ENCODE measurements at regions not wholly inside any gene's neighbourhood (a gene's known extent, or its start where the extent isn't known, plus 50 kb on each side); places are given as distances from the start of the nearest gene placed in this dataset.

- DNase-seq = no peak
Observed at GRCh38 chr14:44142006-44142405, 365.1 kb downstream of the FSCB start.

GRCh38 chr14:44135972-44136371 is 371.1 kb downstream of the FSCB start:
- DNase-seq = no peak

- DNase-seq = no peak
Observed at GRCh38 chr14:44131861-44132260, 375.2 kb downstream of the FSCB start.

GRCh38 chr14:44113769-44114730 is 393.0 kb downstream of the FSCB start:
- DNase-seq = no peak

DNA sequence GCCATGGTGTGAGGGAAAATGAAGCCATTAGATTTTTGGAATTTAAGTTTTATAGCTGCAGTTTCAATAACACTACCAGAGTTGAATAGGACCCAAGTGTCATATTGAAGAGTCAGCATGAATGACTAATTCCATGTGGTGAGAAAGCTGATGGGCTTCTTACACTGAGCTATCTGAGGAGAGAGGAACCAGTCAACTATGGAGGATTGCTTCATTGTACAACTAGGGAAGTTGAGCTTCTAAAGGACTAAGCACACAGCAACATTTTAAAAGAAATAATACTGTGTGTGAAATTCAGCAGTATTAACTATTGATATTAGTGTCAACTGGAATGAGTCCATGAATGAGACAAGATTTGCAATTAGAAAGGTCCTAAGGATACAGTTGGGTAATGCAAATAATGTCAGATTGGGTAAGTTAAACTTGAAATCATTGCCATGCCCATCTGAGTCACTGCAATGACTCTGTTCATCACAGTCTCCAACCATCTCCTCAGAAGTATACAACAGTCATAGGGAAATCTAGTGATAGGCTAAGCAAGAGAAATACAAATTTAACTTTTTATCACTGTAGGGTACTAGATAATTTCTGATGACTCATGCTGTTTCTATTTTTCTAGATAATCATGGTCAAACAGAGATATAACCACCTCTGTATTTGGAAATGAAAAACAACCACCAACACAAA is 394.2 kb downstream of the FSCB start:
- DNase-seq = no peak

DNA sequence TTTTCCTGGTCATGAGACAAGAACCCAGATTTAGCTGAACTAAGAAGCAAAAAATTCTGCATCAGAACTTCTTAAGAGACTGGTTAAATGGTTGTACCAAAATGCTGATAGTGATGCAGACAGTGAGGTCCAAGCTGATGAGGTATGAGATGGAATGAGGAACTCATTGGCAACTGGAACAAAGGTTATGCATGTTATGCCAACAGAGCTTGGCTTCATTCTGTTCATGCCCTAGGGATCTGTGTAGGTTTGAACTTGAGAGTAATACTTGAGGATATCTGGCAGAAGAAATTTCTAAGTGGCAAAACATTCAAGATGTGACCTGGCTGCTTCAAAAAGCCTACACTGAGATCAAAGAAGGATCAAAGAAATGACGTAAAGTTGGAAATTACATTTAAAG is 398.0 kb downstream of the FSCB start:
- no peak for DNase-seq

DNA sequence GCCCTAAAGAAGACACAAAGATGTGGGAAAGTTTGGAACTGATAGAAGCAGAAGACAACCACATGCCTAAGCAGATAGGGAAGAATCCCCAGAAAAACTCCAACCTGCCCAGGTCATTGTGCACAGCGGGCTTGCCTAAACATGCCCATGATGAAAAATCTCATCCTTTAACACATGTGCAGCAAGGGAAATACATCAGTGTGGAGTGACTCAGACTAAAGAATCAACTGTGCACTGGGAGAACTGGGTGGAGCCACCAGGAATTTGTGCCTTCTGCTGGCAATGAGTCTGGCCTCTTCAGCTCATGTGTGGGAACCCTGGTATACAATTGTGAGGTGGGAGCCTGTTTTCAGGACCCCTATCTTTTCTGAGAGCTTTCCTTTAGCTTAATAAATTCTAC is 398.5 kb downstream of the FSCB start:
- no peak for DNase-seq

- no peak for DNase-seq
Observed at GRCh38 chr14:44107156-44107555, 399.9 kb downstream of the FSCB start.

- DNase-seq = no peak
Observed at GRCh38 chr14:44099743-44100488, 407.2 kb downstream of the FSCB start.

DNA sequence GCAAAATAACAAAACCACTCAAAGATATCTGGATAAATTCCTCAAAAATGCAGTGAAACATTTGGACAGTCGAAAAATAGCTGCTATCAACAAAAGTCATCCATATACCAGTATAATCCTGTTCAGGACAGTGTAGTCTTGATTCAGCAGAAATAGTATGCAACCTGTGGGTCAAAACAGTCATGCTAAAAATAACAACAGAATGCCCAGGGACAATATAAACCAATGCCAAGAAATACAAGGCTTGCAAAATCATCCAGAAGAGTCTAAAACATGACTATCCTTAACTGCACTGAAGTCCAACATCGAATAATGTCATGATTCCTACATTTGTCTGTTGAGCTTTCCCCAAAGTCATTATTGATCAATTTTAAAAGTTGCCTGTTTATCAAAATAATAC is 425.9 kb downstream of the FSCB start:
- no peak for DNase-seq

GRCh38 chr14:44070046-44070445 is 437.0 kb downstream of the FSCB start:
- DNase-seq = no peak

- no peak for DNase-seq
Observed at GRCh38 chr14:44053422-44053821, 453.7 kb downstream of the FSCB start.

DNA sequence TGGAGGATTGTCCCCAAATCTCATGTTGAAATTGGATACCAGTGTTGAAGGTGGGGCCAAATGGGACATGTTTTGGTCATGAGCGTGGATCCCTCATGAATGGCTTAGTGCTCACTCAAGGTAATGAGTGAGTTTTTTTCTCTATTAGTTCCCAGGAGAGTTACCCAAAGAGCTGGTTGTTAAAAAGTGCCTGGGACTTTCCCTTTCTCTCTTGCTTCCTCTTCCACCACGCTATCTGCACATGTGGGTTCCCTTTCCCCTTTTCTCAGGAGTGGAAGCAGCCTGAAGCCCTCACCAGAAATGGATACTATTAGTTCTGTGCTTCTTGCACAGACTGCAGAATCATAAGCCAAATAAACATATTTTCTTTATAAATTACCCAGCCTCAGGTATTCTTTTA is 465.4 kb downstream of the FSCB start:
- DNase-seq = no peak

DNA sequence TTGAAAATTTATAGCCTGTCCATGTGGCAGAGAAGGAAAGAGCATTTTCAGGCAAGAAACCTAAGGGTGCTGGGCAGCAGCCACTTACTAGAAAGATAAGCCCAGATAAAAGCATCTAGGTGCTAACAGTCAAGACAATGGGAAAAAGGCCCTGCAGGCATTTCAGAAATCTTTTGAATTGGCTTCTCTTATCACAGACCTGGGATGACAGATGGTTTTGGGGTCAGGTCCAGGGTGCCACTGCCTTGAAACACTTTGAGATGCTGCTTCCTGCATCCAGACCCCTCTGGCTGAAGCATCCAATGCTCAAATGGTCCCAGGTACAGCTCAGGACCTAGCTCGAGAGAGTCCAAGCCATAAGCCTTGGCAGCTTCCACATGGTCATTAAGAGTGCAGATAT is 466.5 kb downstream of the FSCB start:
- DNase-seq = no peak

DNA sequence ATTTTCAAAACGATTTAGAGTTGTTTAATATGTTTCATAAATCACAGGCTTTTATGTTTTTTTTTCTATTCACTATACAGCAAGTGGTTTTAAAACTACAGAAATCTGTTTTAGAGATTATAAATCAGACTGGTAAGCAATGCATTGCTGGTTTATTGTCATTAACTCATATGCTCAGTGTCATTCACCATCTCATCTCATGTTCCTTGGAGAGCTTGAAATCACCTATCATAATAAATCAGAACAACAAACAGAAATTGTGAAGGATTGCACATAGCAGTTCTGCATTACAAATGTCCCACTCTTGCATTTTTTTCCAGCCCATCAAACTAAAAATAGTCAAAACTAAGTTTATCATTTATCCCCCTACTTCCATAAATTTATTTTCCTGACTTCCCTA is 470.8 kb downstream of the FSCB start:
- no peak for DNase-seq

- no peak for DNase-seq
Observed at GRCh38 chr14:44035707-44036106, 471.4 kb downstream of the FSCB start.

- DNase-seq = no peak
Observed at GRCh38 chr14:44030831-44031383, 476.2 kb downstream of the FSCB start.

GRCh38 chr14:44029933-44030332 is 477.1 kb downstream of the FSCB start:
- no peak for DNase-seq

- no peak for DNase-seq
Observed at GRCh38 chr14:44027397-44027796, 479.7 kb downstream of the FSCB start.

DNA sequence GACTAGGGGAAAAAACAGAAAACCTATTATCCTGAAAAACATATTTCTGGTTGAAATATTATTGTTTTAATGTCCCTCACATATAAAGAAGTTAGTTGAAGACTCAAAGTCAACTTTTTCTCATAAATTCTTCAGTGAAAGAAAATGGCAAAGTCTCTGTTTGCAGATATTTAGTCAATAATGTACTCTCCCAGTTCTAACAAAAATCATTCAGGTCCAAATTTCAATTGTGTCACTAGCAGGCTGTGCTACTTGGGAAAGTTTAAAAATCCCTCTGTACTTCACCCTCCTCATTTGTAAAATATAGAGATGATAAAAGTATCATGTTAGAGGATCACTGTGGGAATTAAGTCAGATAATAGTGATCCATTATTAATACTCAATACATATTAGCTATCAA is 496.5 kb downstream of the FSCB start:
- DNase-seq = no peak

DNA sequence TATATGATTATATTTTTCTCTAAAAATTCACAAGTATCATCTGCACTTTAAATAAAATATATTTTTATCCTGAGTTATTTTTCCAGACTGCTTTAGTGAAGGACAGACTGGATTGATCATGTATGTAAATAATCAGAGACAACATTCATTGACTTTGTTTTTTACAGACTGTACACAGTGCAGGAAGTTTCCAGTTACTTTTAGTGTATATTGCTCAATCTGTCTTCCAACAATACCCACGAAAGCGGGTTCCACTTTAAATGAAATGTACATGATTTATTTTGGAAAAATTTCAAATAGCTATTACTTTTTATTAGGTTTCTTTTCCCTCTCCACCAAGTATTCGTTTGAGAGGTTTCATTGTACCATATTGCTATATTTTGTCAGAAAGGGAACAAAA is 497.0 kb downstream of the FSCB start:
- no peak for DNase-seq

DNA sequence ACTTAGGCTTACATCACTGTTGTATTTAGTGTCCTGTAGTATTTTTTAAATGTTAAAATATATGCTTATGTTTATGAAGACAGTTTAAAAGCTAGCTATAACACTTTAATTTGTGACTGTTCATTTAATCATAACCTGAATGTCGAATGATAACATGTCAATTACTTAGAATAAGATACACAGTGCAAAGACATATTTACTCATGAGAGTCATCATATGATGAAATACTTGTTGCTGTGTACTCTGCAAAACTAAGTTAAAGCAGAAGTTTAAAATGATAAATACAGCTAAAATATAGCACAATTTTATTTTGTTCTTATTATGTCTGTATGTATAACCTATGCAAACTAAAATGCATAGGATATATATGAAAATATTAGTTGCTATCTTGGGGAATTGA is 497.4 kb downstream of the FSCB start:
- DNase-seq = no peak

DNA sequence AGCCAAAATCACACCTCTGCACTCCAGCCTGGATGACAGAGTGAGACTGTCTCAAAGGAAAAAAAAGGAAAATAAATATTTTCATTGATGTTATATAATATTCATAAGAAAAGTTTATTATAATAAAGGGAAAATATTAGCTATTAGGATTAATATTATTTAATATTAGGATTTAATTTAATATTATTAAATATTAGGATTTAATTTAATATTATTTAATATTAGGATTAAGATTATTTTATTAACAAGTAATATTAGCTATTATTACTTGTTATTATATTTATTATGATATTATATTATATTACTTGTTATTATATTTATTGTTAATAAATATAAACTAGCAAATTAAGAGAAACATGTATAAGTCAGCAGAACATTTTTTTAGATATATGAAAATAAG is 518.1 kb downstream of the FSCB start:
- DNase-seq = no peak
